ENCODE measurements at regions not wholly inside any gene's neighbourhood (a gene's known extent, or its start where the extent isn't known, plus 50 kb on each side); places are given as distances from the start of the nearest gene placed in this dataset.

DNA sequence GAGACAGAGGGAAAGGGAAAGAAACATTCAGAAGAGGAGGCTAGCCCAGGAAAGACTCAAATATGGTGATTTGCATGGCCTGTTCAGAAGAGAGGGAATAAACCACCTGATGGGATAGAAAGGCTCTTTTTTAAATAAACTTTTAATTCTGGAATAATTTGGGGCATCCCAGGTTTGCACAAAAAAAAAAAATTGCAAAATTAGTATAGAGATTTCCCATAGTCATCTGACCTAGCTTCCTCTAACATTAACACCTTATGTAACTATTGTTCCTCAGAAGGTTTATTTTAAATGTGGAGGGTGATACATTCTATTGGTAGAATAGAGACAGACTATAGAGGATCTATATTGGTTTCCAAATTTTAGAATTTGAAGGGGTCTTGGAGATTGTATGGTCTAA lies 330.4 kb upstream of the SLC14A2 start:
- CTCF ChIA-PET (ENCODE audit: unreplicated experiment) = no interaction called here
- intact Hi-C loops (cut with micrococcal nuclease; ENCODE audit: unreplicated experiment) = no loop called here

DNA sequence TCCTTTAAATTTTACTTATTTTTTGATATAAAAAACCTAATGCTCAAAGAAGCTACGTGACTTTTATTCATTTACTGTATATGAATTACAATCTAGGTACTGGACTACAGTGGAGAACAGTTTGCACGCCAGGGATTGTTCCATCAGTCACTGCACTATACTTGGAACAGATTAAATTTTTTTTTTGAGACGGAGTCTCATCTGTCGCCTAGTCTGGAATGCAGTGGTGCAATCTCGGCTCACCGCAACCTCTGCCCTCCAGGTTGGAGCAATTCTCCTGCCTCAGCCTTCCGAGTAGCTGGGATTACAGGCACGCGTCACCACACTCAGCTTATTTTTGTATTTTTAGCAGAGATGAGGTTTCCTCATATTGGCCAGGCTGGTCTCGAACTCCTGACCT lies 330.0 kb upstream of the SLC14A2 start:
- no peaks in the 10 kb centered on the region for H3K79me2 ChIP-seq (ENCODE audit: insufficient read depth, low read depth, low read length)
- ChIA-PET POLR2A (no interaction called here), CTCF (ENCODE audit: unreplicated experiment) (no interaction called here)
- H2AFZ ChIP-seq (ENCODE audit: low read length) = no peak overlapping the region
- no peaks in the 10 kb centered on the region for H3K36me3 ChIP-seq (ENCODE audit: insufficient read depth, low read length)
- intact Hi-C loops (cut with micrococcal nuclease; ENCODE audit: unreplicated experiment) = no loop called here
- H3K4me1 ChIP-seq (ENCODE audit: insufficient read depth, low read length, poor library complexity, severe bottlenecking) = no peaks in the 10 kb centered on the region
- H3K4me3 ChIP-seq (ENCODE audit: low read depth, low read length, poor library complexity, severe bottlenecking) = no peak overlapping the region
- no TSS peak for BruUV-seq (replicated peaks)
- H3K4me2 ChIP-seq (ENCODE audit: low read length) = no peak overlapping the region
- H4K20me1 ChIP-seq (ENCODE audit: insufficient read depth, low read length) = no peaks in the 10 kb centered on the region
- no peak for DNase-seq (ENCODE audit: low spot score)
- no peaks in the 10 kb centered on the region for H3K9me3 ChIP-seq (ENCODE audit: low read length)
- H3K27ac ChIP-seq (ENCODE audit: low read depth, low read length, poor library complexity, severe bottlenecking) = no peak overlapping the region
- H3K9me2 ChIP-seq (ENCODE audit: insufficient read depth, low read length) = no peaks in the 10 kb centered on the region
- TF ChIP-seq, protein P1, sequence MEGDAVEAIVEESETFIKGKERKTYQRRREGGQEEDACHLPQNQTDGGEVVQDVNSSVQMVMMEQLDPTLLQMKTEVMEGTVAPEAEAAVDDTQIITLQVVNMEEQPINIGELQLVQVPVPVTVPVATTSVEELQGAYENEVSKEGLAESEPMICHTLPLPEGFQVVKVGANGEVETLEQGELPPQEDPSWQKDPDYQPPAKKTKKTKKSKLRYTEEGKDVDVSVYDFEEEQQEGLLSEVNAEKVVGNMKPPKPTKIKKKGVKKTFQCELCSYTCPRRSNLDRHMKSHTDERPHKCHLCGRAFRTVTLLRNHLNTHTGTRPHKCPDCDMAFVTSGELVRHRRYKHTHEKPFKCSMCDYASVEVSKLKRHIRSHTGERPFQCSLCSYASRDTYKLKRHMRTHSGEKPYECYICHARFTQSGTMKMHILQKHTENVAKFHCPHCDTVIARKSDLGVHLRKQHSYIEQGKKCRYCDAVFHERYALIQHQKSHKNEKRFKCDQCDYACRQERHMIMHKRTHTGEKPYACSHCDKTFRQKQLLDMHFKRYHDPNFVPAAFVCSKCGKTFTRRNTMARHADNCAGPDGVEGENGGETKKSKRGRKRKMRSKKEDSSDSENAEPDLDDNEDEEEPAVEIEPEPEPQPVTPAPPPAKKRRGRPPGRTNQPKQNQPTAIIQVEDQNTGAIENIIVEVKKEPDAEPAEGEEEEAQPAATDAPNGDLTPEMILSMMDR (conservative IDR thresholded peaks at IDR 0.05; ENCODE audit: low read length) = no peak
- TF ChIP-seq EZH2phosphoT487 (IDR thresholded peaks at IDR 0.05; ENCODE audit: borderline replicate concordance, low read depth, low read length) = no peak

More for the DNA sequence above, 330.4 kb upstream of the SLC14A2 start:
- no peak for DNase-seq (ENCODE audit: low spot score)
- no peaks in the 10 kb centered on the region for H3K9me2 ChIP-seq (ENCODE audit: insufficient read depth, low read length)
- TF ChIP-seq, protein P1 (conservative IDR thresholded peaks at IDR 0.05; ENCODE audit: low read length) = no peak
- TF ChIP-seq EZH2phosphoT487 (IDR thresholded peaks at IDR 0.05; ENCODE audit: borderline replicate concordance, low read depth, low read length) = no peak
- H3K27ac ChIP-seq (ENCODE audit: low read depth, low read length, poor library complexity, severe bottlenecking) = no peak overlapping the region
- no peak overlapping the region for H3K4me3 ChIP-seq (ENCODE audit: low read depth, low read length, poor library complexity, severe bottlenecking)
- POLR2A ChIA-PET = no interaction called here
- no TSS peak for BruUV-seq (replicated peaks)
- no peaks in the 10 kb centered on the region for H3K36me3 ChIP-seq (ENCODE audit: insufficient read depth, low read length)
- H3K4me1 ChIP-seq (ENCODE audit: insufficient read depth, low read length, poor library complexity, severe bottlenecking) = no peaks in the 10 kb centered on the region
- H3K9me3 ChIP-seq (ENCODE audit: low read length) = no peaks in the 10 kb centered on the region
- H4K20me1 ChIP-seq (ENCODE audit: insufficient read depth, low read length) = no peaks in the 10 kb centered on the region
- H2AFZ ChIP-seq (ENCODE audit: low read length) = no peak overlapping the region
- H3K4me2 ChIP-seq (ENCODE audit: low read length) = no peak overlapping the region
- H3K79me2 ChIP-seq (ENCODE audit: insufficient read depth, low read depth, low read length) = no peaks in the 10 kb centered on the region

GRCh38 chr18:45286431-45286830 lies 328.8 kb upstream of the SLC14A2 start:
- ChIA-PET CTCF (ENCODE audit: unreplicated experiment) (no interaction called here), POLR2A (interaction anchor here (0.7 kb wide), 1 partner anchor 31 kb away, joined by 3 read pairs; no protein-coding TSS in a partner anchor)
- H3K4me1 ChIP-seq (ENCODE audit: insufficient read depth, low read length, poor library complexity, severe bottlenecking) = no peaks in the 10 kb centered on the region
- no TSS peak for BruUV-seq (replicated peaks)
- H3K79me2 ChIP-seq (ENCODE audit: insufficient read depth, low read depth, low read length) = no peaks in the 10 kb centered on the region
- H3K36me3 ChIP-seq (ENCODE audit: insufficient read depth, low read length) = no peaks in the 10 kb centered on the region
- H3K9me2 ChIP-seq (ENCODE audit: insufficient read depth, low read length) = no peaks in the 10 kb centered on the region
- H3K4me3 ChIP-seq (ENCODE audit: low read depth, low read length, poor library complexity, severe bottlenecking) = no peak overlapping the region
- no peaks in the 10 kb centered on the region for H4K20me1 ChIP-seq (ENCODE audit: insufficient read depth, low read length)
- DNase-seq (ENCODE audit: low spot score) = no peak
- no peak overlapping the region for H3K4me2 ChIP-seq (ENCODE audit: low read length)
- H2AFZ ChIP-seq (ENCODE audit: low read length) = no peak overlapping the region
- TF ChIP-seq, protein P1 (conservative IDR thresholded peaks at IDR 0.05; ENCODE audit: low read length) = no peak
- no peak for TF ChIP-seq EZH2phosphoT487 (IDR thresholded peaks at IDR 0.05; ENCODE audit: borderline replicate concordance, low read depth, low read length)
- intact Hi-C loops (cut with micrococcal nuclease; ENCODE audit: unreplicated experiment) = no loop called here
- H3K27ac ChIP-seq (ENCODE audit: low read depth, low read length, poor library complexity, severe bottlenecking) = no peak overlapping the region
- H3K9me3 ChIP-seq (ENCODE audit: low read length) = no peaks in the 10 kb centered on the region
